CD14-positive monocyte (primary cell): ENCODE measurements at regions not wholly inside any gene's neighbourhood (a gene's known extent, or its start where the extent isn't known, plus 50 kb on each side); places are given as distances from the start of the nearest gene placed in this dataset.

Source experiments
- DNase-seq, 3 donors: peaks; one replicate each; pipeline ENCODE4 v3.0.0-alpha.2; 2011 to 2022
- H2AFZ ChIP-seq: 2 replicates; pipeline ENCODE4 v1.6.0; 2012; ENCODE audit warnings: mild to moderate bottlenecking, low read depth, low read length, inconsistent platforms; ENCODE audit not compliant: insufficient read depth, poor library complexity, severe bottlenecking
- H3K27ac ChIP-seq, 2 donors: 1 replicate in 1 of 2; 2 replicates in 1 of 2; pipeline ENCODE4 v1.5.1; 2012 to 2013; ENCODE audit warnings: low read length in 2 of 2, control low read depth in 1 of 2, inconsistent platforms in 1 of 2, low read depth in 1 of 2, mild to moderate bottlenecking in 1 of 2
- H3K27me3 ChIP-seq, 2 donors: one replicate each; pipeline versions ENCODE4 v1.6.0 to v1.6.1; 2011 to 2013; ENCODE audit warnings: low read length in 2 of 2; ENCODE audit not compliant: control insufficient read depth in 2 of 2, insufficient read depth in 2 of 2
- H3K36me3 ChIP-seq, 2 donors: replicated peaks in 1 of 2; 1 replicate in 1 of 2; 2 replicates in 1 of 2; pipeline versions ENCODE4 v1.5.1 to v1.6.1; 2012 to 2013; ENCODE audit warnings: low read length in 2 of 2, control low read depth in 1 of 2, inconsistent platforms in 1 of 2, mild to moderate bottlenecking in 1 of 2; ENCODE audit not compliant: insufficient read depth in 2 of 2, control insufficient read depth in 1 of 2
- H3K4me1 ChIP-seq, 2 donors: 1 replicate in 1 of 2; 2 replicates in 1 of 2; pipeline versions ENCODE4 v1.5.1 to v1.6.1; 2012 to 2013; ENCODE audit warnings: low read length in 2 of 2, control low read depth in 1 of 2, inconsistent platforms in 1 of 2, mild to moderate bottlenecking in 1 of 2, moderate library complexity in 1 of 2; ENCODE audit not compliant: insufficient read depth in 2 of 2, control insufficient read depth in 1 of 2
- H3K4me2 ChIP-seq: replicated peaks from 2 replicates; pipeline ENCODE3; 2012; ENCODE audit warnings: low read length, moderate library complexity, mild to moderate bottlenecking; ENCODE audit not compliant: poor library complexity, severe bottlenecking; ENCODE audit errors: extremely low read depth
- H3K4me3 ChIP-seq, 3 experiments: fragments of 200-600 bp in 1 of 3; sonication (generic) in 1 of 3; replicated peaks in 1 of 3; 1 replicate in 2 of 3; 2 replicates in 1 of 3; pipeline ENCODE4 v1.5.1; 2011 to 2013; ENCODE audit warnings: low read length in 3 of 3, mild to moderate bottlenecking in 3 of 3, control low read depth in 2 of 3, low read depth in 2 of 3, inconsistent platforms in 1 of 3, moderate library complexity in 1 of 3
- H3K79me2 ChIP-seq: 2 replicates; pipeline ENCODE4 v1.6.0; 2012; ENCODE audit warnings: mild to moderate bottlenecking, control low read depth, inconsistent platforms, low read length, moderate library complexity; ENCODE audit not compliant: insufficient read depth
- H3K9ac ChIP-seq: 2 replicates; pipeline ENCODE4 v1.6.0; 2017; ENCODE audit warnings: low read length, mild to moderate bottlenecking; ENCODE audit not compliant: insufficient read depth, poor library complexity, severe bottlenecking
- H3K9me3 ChIP-seq, 2 donors: replicated peaks in 1 of 2; 1 replicate in 1 of 2; 2 replicates in 1 of 2; pipeline versions ENCODE4 v1.5.1 to v1.6.1; 2012 to 2013; ENCODE audit warnings: low read length in 2 of 2, control low read depth in 1 of 2; ENCODE audit not compliant: control insufficient read depth in 1 of 2, insufficient read depth in 1 of 2
- H4K20me1 ChIP-seq: 2 replicates; pipeline ENCODE4 v1.6.0; 2012; ENCODE audit warnings: mild to moderate bottlenecking, low read length, control low read depth, moderate library complexity; ENCODE audit not compliant: insufficient read depth
- H3K27ac Mint-ChIP-seq, 7 donors: one replicate each; pipeline ENCODE4 v1.8.0; 2020; ENCODE audit warnings: mild to moderate bottlenecking in 7 of 7, mixed read lengths in 7 of 7, moderate library complexity in 6 of 7, inconsistent platforms in 2 of 7
- H3K27me3 Mint-ChIP-seq, 3 donors: one replicate each; pipeline ENCODE4 v1.8.0; 2021 to 2022; ENCODE audit warnings: low read depth in 3 of 3, mild to moderate bottlenecking in 3 of 3, mixed read lengths in 3 of 3, moderate library complexity in 3 of 3, inconsistent platforms in 1 of 3
- H3K36me3 Mint-ChIP-seq, 2 donors: one replicate each; pipeline ENCODE4 v1.8.0; 2020; ENCODE audit warnings: mixed read lengths in 2 of 2, inconsistent platforms in 1 of 2, mild to moderate bottlenecking in 1 of 2
- H3K4me1 Mint-ChIP-seq: one replicate; pipeline ENCODE4 v1.8.0; 2020; ENCODE audit warnings: mild to moderate bottlenecking, mixed read lengths
- H3K4me3 Mint-ChIP-seq, 2 donors: one replicate each; pipeline ENCODE4 v1.8.0; 2020; ENCODE audit warnings: mild to moderate bottlenecking in 2 of 2, mixed read lengths in 2 of 2, moderate library complexity in 1 of 2
- H3K9me3 Mint-ChIP-seq, 7 donors: one replicate each; pipeline ENCODE4 v1.8.0; 2020 to 2022; ENCODE audit warnings: mixed read lengths in 7 of 7, mild to moderate bottlenecking in 6 of 7, moderate library complexity in 6 of 7, inconsistent platforms in 2 of 7
- WGBS: methylation state at CpG from one replicate; pipeline ENCODE4 v1.1.5; 2013; ENCODE audit warnings: missing lambda C conversion rate; ENCODE audit not compliant: insufficient coverage; 5-methylcytosine and 5-hydroxymethylcytosine counted together
- intact Hi-C, 2 donors: fragments of 100-400 bp; cut with micrococcal nuclease; formaldehyde crosslinking; loops; one replicate each; pipeline versions ENCODE4 v1.15.0 to v1.15.1; 2023
- TF ChIP-seq, protein P1 (sequence below): fragments of 200-600 bp; IDR thresholded peaks from one replicate; pipeline ENCODE4 v1.8.0; 2022; ENCODE audit warnings: antibody characterized with exemption, mild to moderate bottlenecking

DNA sequence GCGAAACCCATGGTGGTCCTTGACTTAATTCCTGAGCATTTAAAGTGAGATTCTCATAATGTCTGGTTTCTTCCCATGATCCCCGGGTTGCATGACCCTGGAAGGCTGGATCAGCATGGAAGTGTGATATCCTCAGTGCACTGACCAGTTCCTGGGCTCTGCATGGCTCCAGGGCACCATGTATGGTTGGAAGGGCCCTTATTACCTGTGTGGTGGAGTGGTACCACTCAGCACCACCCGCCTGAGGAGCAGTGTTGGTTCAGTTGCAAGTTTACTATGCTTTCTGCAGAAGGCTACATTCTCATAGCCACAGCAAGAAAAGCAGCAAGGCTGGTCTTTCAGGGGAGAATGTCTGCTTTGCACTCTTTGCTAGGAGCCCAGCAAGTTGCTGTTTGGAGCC is 325.7 kb upstream of the MKI67 start:
- no peak overlapping the region for H3K27ac Mint-ChIP-seq
- no peak overlapping the region for H3K27ac ChIP-seq
- no peak overlapping the region for H3K4me3 ChIP-seq
- WGBS = 92% methylated on average over 3 of the region's 3 CpGs
- H3K27me3 Mint-ChIP-seq = peaks cover 0 to 7% (median 2%) of the 10 kb centered on the region in 3 donors
- H3K4me3 Mint-ChIP-seq = no peak overlapping the region
- no peaks in the 10 kb centered on the region for H3K27me3 ChIP-seq
- TF ChIP-seq, protein P1, sequence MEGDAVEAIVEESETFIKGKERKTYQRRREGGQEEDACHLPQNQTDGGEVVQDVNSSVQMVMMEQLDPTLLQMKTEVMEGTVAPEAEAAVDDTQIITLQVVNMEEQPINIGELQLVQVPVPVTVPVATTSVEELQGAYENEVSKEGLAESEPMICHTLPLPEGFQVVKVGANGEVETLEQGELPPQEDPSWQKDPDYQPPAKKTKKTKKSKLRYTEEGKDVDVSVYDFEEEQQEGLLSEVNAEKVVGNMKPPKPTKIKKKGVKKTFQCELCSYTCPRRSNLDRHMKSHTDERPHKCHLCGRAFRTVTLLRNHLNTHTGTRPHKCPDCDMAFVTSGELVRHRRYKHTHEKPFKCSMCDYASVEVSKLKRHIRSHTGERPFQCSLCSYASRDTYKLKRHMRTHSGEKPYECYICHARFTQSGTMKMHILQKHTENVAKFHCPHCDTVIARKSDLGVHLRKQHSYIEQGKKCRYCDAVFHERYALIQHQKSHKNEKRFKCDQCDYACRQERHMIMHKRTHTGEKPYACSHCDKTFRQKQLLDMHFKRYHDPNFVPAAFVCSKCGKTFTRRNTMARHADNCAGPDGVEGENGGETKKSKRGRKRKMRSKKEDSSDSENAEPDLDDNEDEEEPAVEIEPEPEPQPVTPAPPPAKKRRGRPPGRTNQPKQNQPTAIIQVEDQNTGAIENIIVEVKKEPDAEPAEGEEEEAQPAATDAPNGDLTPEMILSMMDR = no peak
- no peaks in the 10 kb centered on the region for H3K79me2 ChIP-seq
- peaks cover 0 to 5% (median 2%) of the 10 kb centered on the region in 7 donors for H3K9me3 Mint-ChIP-seq
- no peaks in the 10 kb centered on the region for H4K20me1 ChIP-seq
- no peak overlapping the region for H3K9ac ChIP-seq
- no peak for DNase-seq
- H3K4me2 ChIP-seq = no peak overlapping the region
- no peak overlapping the region for H2AFZ ChIP-seq
- no peaks in the 10 kb centered on the region for H3K36me3 Mint-ChIP-seq
- H3K4me1 Mint-ChIP-seq = no peaks in the 10 kb centered on the region
- H3K9me3 ChIP-seq = no peaks in the 10 kb centered on the region
- intact Hi-C loops = no loop called here
- H3K4me1 ChIP-seq = no peaks in the 10 kb centered on the region
- H3K36me3 ChIP-seq = no peaks in the 10 kb centered on the region

DNA sequence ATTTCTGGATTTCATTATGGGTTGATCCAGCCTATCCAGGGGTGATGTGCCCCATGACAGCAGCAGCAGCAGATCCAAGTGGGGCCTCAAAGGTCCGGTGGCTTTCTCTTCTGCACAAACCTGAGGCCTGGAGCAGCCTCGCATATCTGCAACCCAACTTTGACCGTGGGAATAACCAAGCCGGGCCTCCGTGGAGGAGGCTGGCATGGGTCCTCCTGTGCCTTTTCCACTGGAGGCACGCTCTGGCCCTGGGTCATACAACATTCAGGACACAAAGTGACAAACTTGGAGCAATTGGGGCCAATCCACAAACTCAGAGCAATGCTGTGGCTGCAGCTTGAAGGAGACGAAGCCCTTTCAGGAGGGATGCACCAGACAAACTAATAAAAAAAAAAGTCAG is 330.0 kb upstream of the MKI67 start:
- Histone ChIP-seq H4K20me1 (no peaks in the 10 kb centered on the region), H3K9me3 (no peaks in the 10 kb centered on the region), H3K36me3 (no peaks in the 10 kb centered on the region), H3K4me1 (no peaks in the 10 kb centered on the region), H3K9ac (no peak overlapping the region), H3K79me2 (no peaks in the 10 kb centered on the region), H3K27ac (no peak overlapping the region), H2AFZ (no peak overlapping the region), H3K27me3 (no peaks in the 10 kb centered on the region), H3K4me3 (no peak overlapping the region), H3K4me2 (no peak overlapping the region)
- TF ChIP-seq, protein P1 = no peak
- Mint-ChIP-seq H3K4me1 (no peaks in the 10 kb centered on the region), H3K9me3 (no peaks in the 10 kb centered on the region), H3K36me3 (no peaks in the 10 kb centered on the region), H3K27ac (no peak overlapping the region), H3K4me3 (no peak overlapping the region), H3K27me3 (peaks cover 0 to 6% (median 3%) of the 10 kb centered on the region in 3 donors)
- 91% methylated on average over 7 of the region's 7 CpGs for WGBS
- intact Hi-C loops = no loop called here
- DNase-seq = no peak
